H1 (cell line): ENCODE measurements at regions not wholly inside any gene's neighbourhood (a gene's known extent, or its start where the extent isn't known, plus 50 kb on each side); places are given as distances from the start of the nearest gene placed in this dataset.

Experiments
- ASH2L ChIP-seq: fragments of 200-600, 300-600 bp; sonication (generic); IDR thresholded peaks from one replicate; pipeline ENCODE4 v1.7.1; 2017; ENCODE audit warnings: low read length
- BCL11A ChIP-seq, 2 experiments: IDR thresholded peaks; one replicate each; pipeline ENCODE4 v1.6.1; 2011; ENCODE audit warnings: low read depth in 2 of 2, low read length in 2 of 2, mild to moderate bottlenecking in 2 of 2
- BRCA1 ChIP-seq: IDR thresholded peaks from 2 replicates; pipeline ENCODE4 v1.6.1; 2012; ENCODE audit warnings: low read depth, low read length, improper control_type of control experiment
- POLR2AphosphoS5 ChIP-seq: IDR thresholded peaks from 2 replicates; pipeline ENCODE4 v1.6.1; 2011; ENCODE audit warnings: low read depth, low read length
- RBBP5 ChIP-seq: IDR thresholded peaks from 2 replicates; pipeline ENCODE4 v1.7.1; 2012; ENCODE audit warnings: low read depth, mild to moderate bottlenecking, inconsistent platforms, low read length, moderate library complexity, borderline replicate concordance

DNA sequence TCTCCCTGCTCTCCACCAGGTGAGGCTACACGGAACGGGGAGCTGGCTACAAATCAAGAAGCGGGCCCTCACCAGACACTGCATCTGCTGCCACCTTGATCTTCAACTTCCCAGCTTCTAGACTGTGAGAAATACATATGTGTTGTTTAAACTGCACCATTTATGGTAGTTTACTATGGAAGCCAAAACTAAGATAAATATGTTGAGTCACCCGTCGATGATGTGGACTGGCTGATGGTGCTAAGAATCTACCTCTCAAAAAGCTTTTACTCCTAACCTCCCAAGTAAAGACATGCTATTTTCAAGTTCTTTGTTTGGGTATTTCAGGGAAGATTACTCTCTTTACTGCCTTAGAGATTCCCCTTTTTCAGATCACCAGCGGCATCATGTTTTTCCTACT is 110.9 kb downstream of the VGLL3 start (continued):
- no peak for TF ChIP-seq BCL11A (IDR thresholded peaks at IDR 0.05; ENCODE audit: low read depth in 2 of 2, low read length in 2 of 2)
- no peak for TF ChIP-seq RBBP5
- TF ChIP-seq ASH2L = no peak
- no peak for TF ChIP-seq BRCA1
- TF ChIP-seq POLR2AphosphoS5 = no peak
